Panc1 (cell line): ENCODE measurements at regions not wholly inside any gene's neighbourhood (a gene's known extent, or its start where the extent isn't known, plus 50 kb on each side); places are given as distances from the start of the nearest gene placed in this dataset.

Experiments
- POLR2AphosphoS5 ChIP-seq: IDR thresholded peaks from 2 replicates; pipeline ENCODE4 v1.6.1; 2012; ENCODE audit warnings: mild to moderate bottlenecking, low read depth, low read length, moderate library complexity
- SIN3A ChIP-seq: IDR thresholded peaks from 2 replicates; pipeline ENCODE4 v1.6.1; 2012; ENCODE audit warnings: low read depth, mild to moderate bottlenecking, low read length, moderate library complexity, borderline replicate concordance; ENCODE audit not compliant: insufficient read depth
- TCF7L2 ChIP-seq: IDR thresholded peaks from 2 replicates; pipeline ENCODE4 v1.6.1; 2011; ENCODE audit warnings: mild to moderate bottlenecking, low read depth, low read length, inconsistent platforms
- TF ChIP-seq, protein P1 (sequence below): fragments of 450-650 bp; IDR thresholded peaks from 2 replicates; pipeline ENCODE4 v1.5.1; 2017; ENCODE audit warnings: mild to moderate bottlenecking
- TF ChIP-seq, protein P2 (sequence below), 2 experiments: IDR thresholded peaks; 2 replicates each; pipeline ENCODE4 v1.6.1; 2011 to 2012; ENCODE audit warnings: low read depth in 2 of 2, control low read depth in 1 of 2, low read length in 1 of 2, mild to moderate bottlenecking in 1 of 2, moderate library complexity in 1 of 2; ENCODE audit not compliant: insufficient read depth in 1 of 2

DNA sequence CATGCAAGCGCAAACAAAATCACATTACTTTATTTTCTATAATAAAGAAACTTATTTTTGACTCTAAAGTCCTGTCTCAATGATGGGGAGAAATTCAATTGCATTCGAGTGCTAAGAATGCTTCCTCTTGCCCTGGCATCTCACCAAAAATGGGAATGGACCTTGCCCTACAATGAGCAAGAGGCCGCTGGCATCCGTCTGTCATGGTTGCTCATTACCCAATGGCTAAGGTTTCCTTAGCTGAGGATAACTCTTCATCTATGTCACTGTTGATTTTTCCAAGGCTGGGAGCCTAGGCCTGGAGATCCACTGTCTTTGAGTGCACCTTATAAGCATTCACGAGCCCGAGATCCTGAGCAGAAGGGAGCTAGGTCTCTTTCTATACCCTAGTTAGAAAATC lies 471.3 kb upstream of the NRSN1 start:
- TF ChIP-seq, protein P1, sequence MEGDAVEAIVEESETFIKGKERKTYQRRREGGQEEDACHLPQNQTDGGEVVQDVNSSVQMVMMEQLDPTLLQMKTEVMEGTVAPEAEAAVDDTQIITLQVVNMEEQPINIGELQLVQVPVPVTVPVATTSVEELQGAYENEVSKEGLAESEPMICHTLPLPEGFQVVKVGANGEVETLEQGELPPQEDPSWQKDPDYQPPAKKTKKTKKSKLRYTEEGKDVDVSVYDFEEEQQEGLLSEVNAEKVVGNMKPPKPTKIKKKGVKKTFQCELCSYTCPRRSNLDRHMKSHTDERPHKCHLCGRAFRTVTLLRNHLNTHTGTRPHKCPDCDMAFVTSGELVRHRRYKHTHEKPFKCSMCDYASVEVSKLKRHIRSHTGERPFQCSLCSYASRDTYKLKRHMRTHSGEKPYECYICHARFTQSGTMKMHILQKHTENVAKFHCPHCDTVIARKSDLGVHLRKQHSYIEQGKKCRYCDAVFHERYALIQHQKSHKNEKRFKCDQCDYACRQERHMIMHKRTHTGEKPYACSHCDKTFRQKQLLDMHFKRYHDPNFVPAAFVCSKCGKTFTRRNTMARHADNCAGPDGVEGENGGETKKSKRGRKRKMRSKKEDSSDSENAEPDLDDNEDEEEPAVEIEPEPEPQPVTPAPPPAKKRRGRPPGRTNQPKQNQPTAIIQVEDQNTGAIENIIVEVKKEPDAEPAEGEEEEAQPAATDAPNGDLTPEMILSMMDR: no peak
- no peak for TF ChIP-seq TCF7L2
- TF ChIP-seq, protein P2, sequence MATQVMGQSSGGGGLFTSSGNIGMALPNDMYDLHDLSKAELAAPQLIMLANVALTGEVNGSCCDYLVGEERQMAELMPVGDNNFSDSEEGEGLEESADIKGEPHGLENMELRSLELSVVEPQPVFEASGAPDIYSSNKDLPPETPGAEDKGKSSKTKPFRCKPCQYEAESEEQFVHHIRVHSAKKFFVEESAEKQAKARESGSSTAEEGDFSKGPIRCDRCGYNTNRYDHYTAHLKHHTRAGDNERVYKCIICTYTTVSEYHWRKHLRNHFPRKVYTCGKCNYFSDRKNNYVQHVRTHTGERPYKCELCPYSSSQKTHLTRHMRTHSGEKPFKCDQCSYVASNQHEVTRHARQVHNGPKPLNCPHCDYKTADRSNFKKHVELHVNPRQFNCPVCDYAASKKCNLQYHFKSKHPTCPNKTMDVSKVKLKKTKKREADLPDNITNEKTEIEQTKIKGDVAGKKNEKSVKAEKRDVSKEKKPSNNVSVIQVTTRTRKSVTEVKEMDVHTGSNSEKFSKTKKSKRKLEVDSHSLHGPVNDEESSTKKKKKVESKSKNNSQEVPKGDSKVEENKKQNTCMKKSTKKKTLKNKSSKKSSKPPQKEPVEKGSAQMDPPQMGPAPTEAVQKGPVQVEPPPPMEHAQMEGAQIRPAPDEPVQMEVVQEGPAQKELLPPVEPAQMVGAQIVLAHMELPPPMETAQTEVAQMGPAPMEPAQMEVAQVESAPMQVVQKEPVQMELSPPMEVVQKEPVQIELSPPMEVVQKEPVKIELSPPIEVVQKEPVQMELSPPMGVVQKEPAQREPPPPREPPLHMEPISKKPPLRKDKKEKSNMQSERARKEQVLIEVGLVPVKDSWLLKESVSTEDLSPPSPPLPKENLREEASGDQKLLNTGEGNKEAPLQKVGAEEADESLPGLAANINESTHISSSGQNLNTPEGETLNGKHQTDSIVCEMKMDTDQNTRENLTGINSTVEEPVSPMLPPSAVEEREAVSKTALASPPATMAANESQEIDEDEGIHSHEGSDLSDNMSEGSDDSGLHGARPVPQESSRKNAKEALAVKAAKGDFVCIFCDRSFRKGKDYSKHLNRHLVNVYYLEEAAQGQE (IDR thresholded peaks at IDR 0.05; ENCODE audit: insufficient read depth in 1 of 2, low read depth in 2 of 2, low read length in 1 of 2): no peak
- no peak for TF ChIP-seq POLR2AphosphoS5
- TF ChIP-seq SIN3A: no peak
